GM12892 (cell line): ENCODE measurements at regions not wholly inside any gene's neighbourhood (a gene's known extent, or its start where the extent isn't known, plus 50 kb on each side); places are given as distances from the start of the nearest gene placed in this dataset.

Experiments
- POLR2A ChIP-seq: IDR thresholded peaks from 2 replicates; pipeline ENCODE4 v1.6.1; 2011; ENCODE audit warnings: low read depth, low read length, control low read depth
- POLR2AphosphoS5 ChIP-seq: IDR thresholded peaks from 2 replicates; pipeline ENCODE4 v1.6.1; 2011; ENCODE audit warnings: low read depth, low read length, control low read depth
- TAF1 ChIP-seq: IDR thresholded peaks from 2 replicates; pipeline ENCODE4 v1.6.1; 2011; ENCODE audit warnings: low read depth, mild to moderate bottlenecking, control low read depth, low read length, borderline replicate concordance

- TF ChIP-seq POLR2A (no peak), TAF1 (no peak), POLR2AphosphoS5 (no peak)
Measured at GRCh38 chr12:105993766-105994555, 144.8 kb downstream of the NUAK1 start.
